AG04449 (cell line): ENCODE measurements at regions not wholly inside any gene's neighbourhood (a gene's known extent, or its start where the extent isn't known, plus 50 kb on each side); places are given as distances from the start of the nearest gene placed in this dataset.

ENCODE experiments used
- CTCF ChIA-PET: fragments of 350-600 bp; formaldehyde crosslinking; extraction: SDS; loops from one replicate; lab custom pipeline; 2021; ENCODE audit warnings: antibody characterized with exemption; lab: Yijun Ruan, JAX
- POLR2A ChIA-PET: fragments of 400-600, 350-600 bp; formaldehyde crosslinking; extraction: SDS; loops from one replicate; lab custom pipeline; 2020; ENCODE audit warnings: antibody characterized with exemption, inconsistent platforms; lab: Yijun Ruan, JAX
- DNase-seq: peaks from one replicate; pipeline ENCODE4 v3.0.0-alpha.2; 2010; ENCODE audit warnings: low read depth, low spot score
- H3K4me3 ChIP-seq: 2 replicates; pipeline ENCODE4 v1.5.1; 2011; ENCODE audit warnings: low read depth, mild to moderate bottlenecking, control low read depth, low read length
- CTCF ChIP-seq: IDR thresholded peaks from one replicate; pipeline ENCODE4 v1.5.1; 2011; ENCODE audit warnings: mild to moderate bottlenecking, moderate library complexity, low read length, control low read depth, inconsistent platforms; ENCODE audit not compliant: insufficient read depth; ENCODE audit errors: missing control alignments

- DNase-seq: no peak
- no peak overlapping the region for H3K4me3 ChIP-seq
- ChIA-PET POLR2A (no interaction called here), CTCF (interaction anchor here (3.0 kb wide), 1 partner anchor 17 kb away, joined by 10 read pairs; no protein-coding TSS in a partner anchor)
- TF ChIP-seq CTCF: no peak
Observed at GRCh38 chr9:93810028-93810971, 144.9 kb downstream of the BARX1 start.

DNA sequence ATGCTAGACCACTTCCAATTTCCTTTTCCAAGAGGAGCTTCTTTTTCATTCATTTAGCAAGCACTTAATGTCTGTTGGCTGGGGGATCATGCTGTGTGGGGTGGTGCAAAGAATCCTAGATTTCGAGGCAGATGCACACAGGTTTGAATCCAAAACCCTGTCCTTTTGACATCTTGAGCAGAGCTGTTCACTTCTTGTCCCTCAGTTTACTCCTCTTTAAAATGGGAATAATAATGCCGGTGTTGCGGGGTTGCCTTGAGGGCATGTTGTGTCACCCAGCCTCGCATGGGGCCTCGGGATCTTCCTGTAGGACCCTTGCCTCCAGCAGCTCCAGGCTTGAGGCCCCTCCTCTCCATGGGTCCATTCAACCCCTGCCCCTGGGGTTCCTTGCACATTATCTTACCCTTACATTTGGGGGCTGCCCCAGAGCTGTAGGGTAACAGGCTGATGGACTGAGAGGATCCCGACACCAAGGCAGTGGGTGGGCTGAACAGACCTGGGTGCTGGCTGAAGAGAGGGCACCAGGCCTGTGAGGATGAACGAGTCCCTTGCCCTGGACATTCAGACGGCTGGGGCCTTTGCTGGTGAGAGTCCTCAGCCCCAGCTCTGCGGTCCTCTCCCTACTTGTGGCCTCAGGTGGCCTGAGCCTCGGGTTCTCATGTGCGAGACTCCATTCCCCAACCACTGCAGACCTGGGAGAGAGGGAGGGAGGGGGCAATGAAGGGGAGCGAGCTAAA is 145.8 kb downstream of the BARX1 start:
- no peak for DNase-seq
- H3K4me3 ChIP-seq: no peak overlapping the region
- ChIA-PET POLR2A (no interaction called here), CTCF (interaction anchor here (3.0 kb wide), 1 partner anchor 18 kb away, joined by 10 read pairs; no protein-coding TSS in a partner anchor)
- TF ChIP-seq CTCF: no peak

DNA sequence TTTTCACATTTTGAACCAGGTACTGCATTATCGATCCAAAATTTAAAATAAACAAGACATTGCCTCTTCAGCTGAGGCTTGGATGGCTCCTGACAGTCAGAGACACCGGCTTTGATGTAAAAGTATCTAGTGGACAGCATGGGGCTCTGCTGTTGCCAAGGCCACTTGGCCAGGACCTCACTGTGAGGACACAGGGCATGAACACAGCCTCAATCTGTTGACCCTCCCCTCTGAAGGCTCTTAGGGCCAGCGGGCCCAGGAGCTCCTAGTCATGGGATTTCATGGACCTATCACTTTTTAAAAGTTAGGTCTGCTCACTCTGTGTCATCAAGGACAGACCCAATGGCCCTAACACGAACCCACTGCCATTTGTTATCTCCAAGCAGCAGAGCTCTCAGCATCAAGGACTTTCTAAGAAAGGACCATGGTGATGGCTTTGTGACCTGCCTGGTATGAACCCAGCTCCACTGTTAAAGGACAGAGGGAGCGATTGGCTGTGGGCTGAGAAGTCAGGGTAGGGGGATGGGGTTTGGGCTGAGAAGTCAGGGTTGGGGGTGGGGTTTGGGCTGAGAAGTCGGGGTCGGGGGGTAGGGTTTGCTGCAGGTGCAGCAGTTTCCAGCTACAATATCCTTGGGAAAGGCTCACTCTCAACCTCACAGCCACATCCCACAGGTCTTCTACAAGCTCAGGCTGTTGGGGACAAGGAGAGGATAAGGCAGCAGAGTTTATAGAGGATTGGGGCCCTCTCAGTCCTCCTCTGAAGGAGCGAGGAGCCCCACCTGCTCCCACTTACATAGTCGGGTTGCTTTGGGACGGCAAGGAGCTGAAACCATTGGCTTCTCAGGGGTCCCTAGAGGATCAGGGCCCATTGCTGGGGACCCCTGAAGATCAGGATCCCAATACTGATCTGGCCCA is 146.8 kb downstream of the BARX1 start:
- ChIA-PET CTCF (interaction anchor here (3.0 kb wide), 1 partner anchor 19 kb away, joined by 10 read pairs; no protein-coding TSS in a partner anchor), POLR2A (no interaction called here)
- DNase-seq: no peak

GRCh38 chr9:93807166-93808074 is 147.7 kb downstream of the BARX1 start:
- H3K4me3 ChIP-seq: no peak overlapping the region
- no peak for TF ChIP-seq CTCF
- ChIA-PET POLR2A (interaction anchor here (0.6 kb wide), 1 partner anchor 49 kb away, joined by 3 read pairs; no protein-coding TSS in a partner anchor), CTCF (interaction anchor here (3.0 kb wide), 1 partner anchor 20 kb away, joined by 10 read pairs; no protein-coding TSS in a partner anchor)
- DNase-seq: no peak

More for the DNA sequence above, 146.8 kb downstream of the BARX1 start:
- H3K4me3 ChIP-seq: no peak overlapping the region
- TF ChIP-seq CTCF: no peak

DNA sequence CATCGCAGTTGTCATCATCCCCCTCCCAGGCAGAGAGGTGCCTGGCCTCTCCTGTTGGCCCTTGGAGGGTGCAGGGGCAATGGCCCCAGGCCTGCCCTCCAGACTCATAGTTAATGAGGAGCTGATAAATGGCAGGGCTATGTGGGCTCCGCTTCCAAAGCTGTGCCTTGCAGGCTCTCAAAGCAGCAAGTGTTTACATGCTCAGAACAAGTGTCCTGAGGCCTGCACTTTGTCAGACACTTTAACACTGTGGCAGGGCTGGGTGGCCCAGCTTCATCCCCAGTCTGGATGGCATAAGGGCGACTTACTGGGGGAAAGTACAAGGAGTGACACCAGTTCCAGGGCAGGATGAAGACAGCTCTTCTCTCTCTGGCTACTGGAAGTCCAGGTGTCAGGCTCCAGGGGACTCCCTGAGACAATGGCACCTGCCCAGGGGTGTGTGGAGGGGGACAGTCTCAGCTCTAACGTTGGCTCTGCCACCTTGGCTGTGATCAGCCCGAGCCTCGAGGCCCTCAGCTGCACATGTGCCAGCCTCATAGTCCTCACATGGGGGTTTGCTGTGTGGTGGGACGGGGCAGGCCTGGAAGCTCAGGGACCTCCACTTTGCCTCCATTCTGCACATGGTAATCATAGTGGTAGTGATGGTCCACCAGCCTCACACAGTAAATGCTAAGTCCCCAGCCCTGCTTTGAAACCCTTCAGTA is 153.4 kb downstream of the BARX1 start:
- DNase-seq: no peak
- no peak for TF ChIP-seq CTCF
- no peak overlapping the region for H3K4me3 ChIP-seq
- ChIA-PET POLR2A (no interaction called here), CTCF (no interaction called here)
